Thoracic aorta (tissue), 2 donors: ENCODE measurements at regions not wholly inside any gene's neighbourhood (a gene's known extent, or its start where the extent isn't known, plus 50 kb on each side); places are given as distances from the start of the nearest gene placed in this dataset.

Source experiments
- ATAC-seq: fragments of 150-250 bp; one replicate; pipeline ENCODE4 v1.8.0; 2017; ENCODE audit warnings: low read depth; ENCODE audit not compliant: insufficient number of reproducible peaks, low FRiP score
- DNase-seq: peaks from one replicate; pipeline ENCODE4 v3.0.0-alpha.2; 2020; ENCODE audit warnings: low spot score
- H3K27ac ChIP-seq, 2 donors: fragments of 200-600 bp; sonication (generic); 1 replicate in 1 of 2; 2 replicates in 1 of 2; pipeline ENCODE4 v1.5.1; 2016; ENCODE audit warnings: mild to moderate bottlenecking in 2 of 2, moderate library complexity in 2 of 2
- H3K27me3 ChIP-seq: fragments of 200-600 bp; sonication (generic); replicated peaks from 2 replicates; pipeline ENCODE4 v1.6.0; 2016; ENCODE audit warnings: mild to moderate bottlenecking; ENCODE audit not compliant: insufficient read depth
- H3K36me3 ChIP-seq: fragments of 200-600 bp; sonication (generic); one replicate; pipeline ENCODE4 v1.5.1; 2016
- H3K4me1 ChIP-seq, 2 donors: fragments of 200-600 bp; sonication (generic); 1 replicate in 1 of 2; 2 replicates in 1 of 2; pipeline versions ENCODE4 v1.5.1 to v1.6.0; 2016; ENCODE audit warnings: low read depth in 2 of 2, mild to moderate bottlenecking in 1 of 2; ENCODE audit not compliant: control insufficient read depth in 1 of 2
- H3K4me3 ChIP-seq: fragments of 200-600 bp; sonication (generic); 2 replicates; pipeline ENCODE4 v1.5.1; 2016; ENCODE audit warnings: mild to moderate bottlenecking
- H3K9me3 ChIP-seq: fragments of 200-600 bp; sonication (generic); 2 replicates; pipeline ENCODE4 v1.5.1; 2016
- CTCF ChIP-seq: fragments of 200-600 bp; sonication (generic); IDR thresholded peaks from one replicate; pipeline ENCODE4 v1.5.1; 2019; ENCODE audit warnings: antibody characterized with exemption

GRCh38 chr13:99044764-99045163, 66.9 kb upstream of the DOCK9 start:
- no peak overlapping the region for H3K27ac ChIP-seq

GRCh38 chr13:99045396-99045795, 67.5 kb upstream of the DOCK9 start:
- TF ChIP-seq CTCF = no peak
- H3K4me3 ChIP-seq = no peak overlapping the region
- H3K4me1 ChIP-seq = peaks cover 0 to 6% of the 10 kb centered on the region in 2 donors
- ATAC-seq = no peak
- no peaks in the 10 kb centered on the region for H3K27me3 ChIP-seq
- H3K36me3 ChIP-seq = no peaks in the 10 kb centered on the region
- H3K9me3 ChIP-seq = no peaks in the 10 kb centered on the region
- H3K27ac ChIP-seq = no peak overlapping the region
- DNase-seq = no peak

More at GRCh38 chr13:99044764-99045163, 66.9 kb upstream of the DOCK9 start:
- Histone ChIP-seq H3K4me3 (no peak overlapping the region), H3K27me3 (no peaks in the 10 kb centered on the region), H3K9me3 (no peaks in the 10 kb centered on the region), H3K36me3 (no peaks in the 10 kb centered on the region), H3K4me1 (peaks cover 0 to 6% of the 10 kb centered on the region in 2 donors)
- TF ChIP-seq CTCF = no peak
- DNase-seq (no peak), ATAC-seq (no peak)

- ATAC-seq (no peak), DNase-seq (no peak)
- Histone ChIP-seq H3K9me3 (no peaks in the 10 kb centered on the region), H3K27ac (no peak overlapping the region), H3K4me3 (no peak overlapping the region), H3K36me3 (no peaks in the 10 kb centered on the region), H3K4me1 (no peaks in the 10 kb centered on the region), H3K27me3 (no peaks in the 10 kb centered on the region)
- TF ChIP-seq CTCF = no peak
Observed at GRCh38 chr13:99046851-99047250, 69.0 kb upstream of the DOCK9 start.

GRCh38 chr13:99050983-99051488, 73.2 kb upstream of the DOCK9 start:
- H3K36me3 ChIP-seq = no peaks in the 10 kb centered on the region
- no peak overlapping the region for H3K27ac ChIP-seq
- ATAC-seq (no peak), DNase-seq (no peak)
- H3K4me1 ChIP-seq = no peaks in the 10 kb centered on the region
- H3K4me3 ChIP-seq = no peak overlapping the region
- no peaks in the 10 kb centered on the region for H3K27me3 ChIP-seq
- no peak for TF ChIP-seq CTCF
- no peaks in the 10 kb centered on the region for H3K9me3 ChIP-seq

GRCh38 chr13:99051768-99052455, 74.0 kb upstream of the DOCK9 start:
- no peaks in the 10 kb centered on the region for H3K9me3 ChIP-seq
- peaks cover 0 to 4% of the 10 kb centered on the region in 2 donors for H3K4me1 ChIP-seq
- no peak overlapping the region for H3K4me3 ChIP-seq
- H3K36me3 ChIP-seq = no peaks in the 10 kb centered on the region
- no peak for DNase-seq
- no peak for ATAC-seq
- no peaks in the 10 kb centered on the region for H3K27me3 ChIP-seq
- no peak overlapping the region for H3K27ac ChIP-seq
- TF ChIP-seq CTCF = no peak
